ENCODE measurements at regions not wholly inside any gene's neighbourhood (a gene's known extent, or its start where the extent isn't known, plus 50 kb on each side); places are given as distances from the start of the nearest gene placed in this dataset.

- Mint-ChIP-seq H3K27me3 (ENCODE audit: low read depth) (no peaks in the 10 kb centered on the region), H3K9me3 (no peaks in the 10 kb centered on the region), H3K36me3 (no peaks in the 10 kb centered on the region), H3K4me3 (no peak overlapping the region), H3K4me1 (peaks cover 6% of the 10 kb centered on the region; the same call in 1 of the 2 replicates), H3K27ac (no peak overlapping the region)
- ATAC-seq, result no peak
- no peak for DNase-seq (ENCODE audit: low spot score)
- TF ChIP-seq ZNF219 (CRISPR knock-in tag; IDR thresholded peaks at IDR 0.05; ENCODE audit: borderline replicate concordance) (no peak), RELA (CRISPR knock-in tag; IDR thresholded peaks at IDR 0.05; ENCODE audit: borderline replicate concordance) (no peak)
- ChIA-PET CTCF (no interaction called here), POLR2A (no interaction called here)
Observed at GRCh38 chr14:82896476-82896875, 1362.8 kb upstream of the SEL1L start.

GRCh38 chr14:82897469-82898308 is 1364.0 kb upstream of the SEL1L start:
- ATAC-seq, result no peak
- CTCF ChIA-PET, result no interaction called here

GRCh38 chr14:82905762-82906161 is 1372.1 kb upstream of the SEL1L start:
- no peak for DNase-seq (ENCODE audit: low spot score)
- CTCF ChIA-PET, result no interaction called here
- H3K27me3 Mint-ChIP-seq (ENCODE audit: low read depth), result no peaks in the 10 kb centered on the region
- TF ChIP-seq PREB (CRISPR knock-in tag; IDR thresholded peaks at IDR 0.05; ENCODE audit: borderline replicate concordance) (no peak), SMAD3 (CRISPR knock-in tag; IDR thresholded peaks at IDR 0.05; ENCODE audit: borderline replicate concordance) (no peak), ZSCAN18 (CRISPR knock-in tag; IDR thresholded peaks at IDR 0.05) (no peak), ZNF263 (CRISPR knock-in tag; IDR thresholded peaks at IDR 0.05; ENCODE audit: low read depth) (no peak), AFF4 (CRISPR knock-in tag; IDR thresholded peaks at IDR 0.05; ENCODE audit: borderline replicate concordance) (no peak), HMGA2 (CRISPR knock-in tag; IDR thresholded peaks at IDR 0.05) (no peak), STAT6 (CRISPR knock-in tag; conservative IDR thresholded peaks at IDR 0.05; ENCODE audit: low read depth) (no peak), TEAD4 (CRISPR knock-in tag; IDR thresholded peaks at IDR 0.05) (no peak), RELA (CRISPR knock-in tag; IDR thresholded peaks at IDR 0.05; ENCODE audit: borderline replicate concordance) (no peak)

More at GRCh38 chr14:82897469-82898308, 1364.0 kb upstream of the SEL1L start:
- TF ChIP-seq ZNF232 (CRISPR knock-in tag; IDR thresholded peaks at IDR 0.05), result no peak
- TF ChIP-seq IRF2 (CRISPR knock-in tag; IDR thresholded peaks at IDR 0.05; ENCODE audit: borderline replicate concordance, low read depth), result no peak
- TF ChIP-seq STAT6 (CRISPR knock-in tag; conservative IDR thresholded peaks at IDR 0.05; ENCODE audit: low read depth), result no peak
- TF ChIP-seq ZMAT4 (CRISPR knock-in tag; IDR thresholded peaks at IDR 0.05), result no peak
- Mint-ChIP-seq H3K4me3 (no peak overlapping the region), H3K9me3 (no peaks in the 10 kb centered on the region), H3K36me3 (no peaks in the 10 kb centered on the region), H3K4me1 (peaks cover 6% of the 10 kb centered on the region; the same call in 1 of the 2 replicates), H3K27ac (no peak overlapping the region), H3K27me3 (ENCODE audit: low read depth) (no peaks in the 10 kb centered on the region)
- no peak for DNase-seq (ENCODE audit: low spot score)
- POLR2A ChIA-PET, result no interaction called here

More at GRCh38 chr14:82905762-82906161, 1372.1 kb upstream of the SEL1L start:
- H3K9me3 Mint-ChIP-seq, result no peaks in the 10 kb centered on the region
- POLR2A ChIA-PET, result no interaction called here
- no peak overlapping the region for H3K4me3 Mint-ChIP-seq
- peaks cover 5% of the 10 kb centered on the region for H3K4me1 Mint-ChIP-seq
- ATAC-seq, result peak; percentile 41; the same call in 1 of the 2 replicates
- no peak overlapping the region for H3K27ac Mint-ChIP-seq
- H3K36me3 Mint-ChIP-seq, result no peaks in the 10 kb centered on the region

Data from WTC11 (cell line).